ENCODE measurements at regions not wholly inside any gene's neighbourhood (a gene's known extent, or its start where the extent isn't known, plus 50 kb on each side); places are given as distances from the start of the nearest gene placed in this dataset.

- DNase-seq, result no peak
- whole genome bisulfite sequencing (ENCODE audit: insufficient coverage), result 81% methylated on average over 4 of the region's 8 CpGs
- H3K4me3 Mint-ChIP-seq, result no peak overlapping the region
- no peak overlapping the region for H2AFZ ChIP-seq (ENCODE audit: insufficient read depth, low read depth, low read length, poor library complexity, severe bottlenecking)
- H3K36me3 ChIP-seq (replicated peaks in 1 of 2; ENCODE audit: control insufficient read depth in 1 of 2, insufficient read depth in 2 of 2, low read length in 2 of 2), result no peaks in the 10 kb centered on the region
- intact Hi-C loops (cut with micrococcal nuclease), result no loop called here
- H3K9me3 Mint-ChIP-seq, result peaks cover 0 to 4% (median 0%) of the 10 kb centered on the region in 7 donors
- H3K9me3 ChIP-seq (replicated peaks in 1 of 2; ENCODE audit: control insufficient read depth in 1 of 2, insufficient read depth in 1 of 2, low read length in 2 of 2), result no peaks in the 10 kb centered on the region
- H4K20me1 ChIP-seq (ENCODE audit: insufficient read depth, low read length), result no peaks in the 10 kb centered on the region
- TF ChIP-seq, protein P1, sequence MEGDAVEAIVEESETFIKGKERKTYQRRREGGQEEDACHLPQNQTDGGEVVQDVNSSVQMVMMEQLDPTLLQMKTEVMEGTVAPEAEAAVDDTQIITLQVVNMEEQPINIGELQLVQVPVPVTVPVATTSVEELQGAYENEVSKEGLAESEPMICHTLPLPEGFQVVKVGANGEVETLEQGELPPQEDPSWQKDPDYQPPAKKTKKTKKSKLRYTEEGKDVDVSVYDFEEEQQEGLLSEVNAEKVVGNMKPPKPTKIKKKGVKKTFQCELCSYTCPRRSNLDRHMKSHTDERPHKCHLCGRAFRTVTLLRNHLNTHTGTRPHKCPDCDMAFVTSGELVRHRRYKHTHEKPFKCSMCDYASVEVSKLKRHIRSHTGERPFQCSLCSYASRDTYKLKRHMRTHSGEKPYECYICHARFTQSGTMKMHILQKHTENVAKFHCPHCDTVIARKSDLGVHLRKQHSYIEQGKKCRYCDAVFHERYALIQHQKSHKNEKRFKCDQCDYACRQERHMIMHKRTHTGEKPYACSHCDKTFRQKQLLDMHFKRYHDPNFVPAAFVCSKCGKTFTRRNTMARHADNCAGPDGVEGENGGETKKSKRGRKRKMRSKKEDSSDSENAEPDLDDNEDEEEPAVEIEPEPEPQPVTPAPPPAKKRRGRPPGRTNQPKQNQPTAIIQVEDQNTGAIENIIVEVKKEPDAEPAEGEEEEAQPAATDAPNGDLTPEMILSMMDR (IDR thresholded peaks at IDR 0.05), result no peak
- no peaks in the 10 kb centered on the region for H3K4me1 ChIP-seq (ENCODE audit: control insufficient read depth in 1 of 2, insufficient read depth in 2 of 2, low read length in 2 of 2)
- no peak overlapping the region for H3K27ac Mint-ChIP-seq
- H3K4me3 ChIP-seq (replicated peaks in 1 of 3; ENCODE audit: low read depth in 2 of 3, low read length in 3 of 3), result no peak overlapping the region
- H3K4me2 ChIP-seq (replicated peaks; ENCODE audit: extremely low read depth, low read length, poor library complexity, severe bottlenecking), result no peak overlapping the region
- no peaks in the 10 kb centered on the region for H3K27me3 ChIP-seq (ENCODE audit: control insufficient read depth in 2 of 2, insufficient read depth in 2 of 2, low read length in 2 of 2)
- H3K4me1 Mint-ChIP-seq, result no peaks in the 10 kb centered on the region
- no peaks in the 10 kb centered on the region for H3K36me3 Mint-ChIP-seq
- no peak overlapping the region for H3K9ac ChIP-seq (ENCODE audit: insufficient read depth, low read length, poor library complexity, severe bottlenecking)
- H3K79me2 ChIP-seq (ENCODE audit: insufficient read depth, low read length), result no peaks in the 10 kb centered on the region
- peaks cover 0 to 5% (median 0%) of the 10 kb centered on the region in 3 donors for H3K27me3 Mint-ChIP-seq (ENCODE audit: low read depth in 3 of 3)
- H3K27ac ChIP-seq (ENCODE audit: low read depth in 1 of 2, low read length in 2 of 2), result no peak overlapping the region
Measured at GRCh38 chr1:58064166-58064565, 482.4 kb downstream of the OMA1 start.

GRCh38 chr1:58063095-58063494, 483.4 kb downstream of the OMA1 start:
- H3K27me3 Mint-ChIP-seq (ENCODE audit: low read depth in 3 of 3), result peaks cover 0 to 5% (median 0%) of the 10 kb centered on the region in 3 donors
- no peak overlapping the region for H2AFZ ChIP-seq (ENCODE audit: insufficient read depth, low read depth, low read length, poor library complexity, severe bottlenecking)
- H3K79me2 ChIP-seq (ENCODE audit: insufficient read depth, low read length), result no peaks in the 10 kb centered on the region
- H4K20me1 ChIP-seq (ENCODE audit: insufficient read depth, low read length), result no peaks in the 10 kb centered on the region
- no peak overlapping the region for H3K4me3 ChIP-seq (replicated peaks in 1 of 3; ENCODE audit: low read depth in 2 of 3, low read length in 3 of 3)
- no peak overlapping the region for H3K27ac Mint-ChIP-seq
- H3K36me3 ChIP-seq (replicated peaks in 1 of 2; ENCODE audit: control insufficient read depth in 1 of 2, insufficient read depth in 2 of 2, low read length in 2 of 2), result no peaks in the 10 kb centered on the region
- no peak overlapping the region for H3K9ac ChIP-seq (ENCODE audit: insufficient read depth, low read length, poor library complexity, severe bottlenecking)
- intact Hi-C loops (cut with micrococcal nuclease), result no loop called here
- no peaks in the 10 kb centered on the region for H3K9me3 ChIP-seq (replicated peaks in 1 of 2; ENCODE audit: control insufficient read depth in 1 of 2, insufficient read depth in 1 of 2, low read length in 2 of 2)
- H3K9me3 Mint-ChIP-seq, result peaks cover 0 to 4% (median 0%) of the 10 kb centered on the region in 7 donors
- no peak for DNase-seq
- WGBS (ENCODE audit: insufficient coverage), result no CpG with 5 or more reads among the region's 4 CpGs
- no peak overlapping the region for H3K27ac ChIP-seq (ENCODE audit: low read depth in 1 of 2, low read length in 2 of 2)
- H3K4me2 ChIP-seq (replicated peaks; ENCODE audit: extremely low read depth, low read length, poor library complexity, severe bottlenecking), result no peak overlapping the region
- H3K4me3 Mint-ChIP-seq, result no peak overlapping the region
- no peaks in the 10 kb centered on the region for H3K4me1 ChIP-seq (ENCODE audit: control insufficient read depth in 1 of 2, insufficient read depth in 2 of 2, low read length in 2 of 2)
- no peaks in the 10 kb centered on the region for H3K27me3 ChIP-seq (ENCODE audit: control insufficient read depth in 2 of 2, insufficient read depth in 2 of 2, low read length in 2 of 2)
- no peaks in the 10 kb centered on the region for H3K36me3 Mint-ChIP-seq
- TF ChIP-seq, protein P1 (IDR thresholded peaks at IDR 0.05), result no peak
- H3K4me1 Mint-ChIP-seq, result no peaks in the 10 kb centered on the region
